Neutrophil (primary cell): ENCODE measurements at regions not wholly inside any gene's neighbourhood (a gene's known extent, or its start where the extent isn't known, plus 50 kb on each side); places are given as distances from the start of the nearest gene placed in this dataset.

ENCODE experiments used
- H3K27ac ChIP-seq: fragments of 200-600 bp; sonication (generic); 2 replicates; pipeline ENCODE4 v1.5.1; 2016; ENCODE audit warnings: mild to moderate bottlenecking, moderate library complexity
- H3K27me3 ChIP-seq: fragments of 200-600 bp; sonication (generic); 2 replicates; pipeline ENCODE4 v1.6.0; 2016; ENCODE audit warnings: mild to moderate bottlenecking
- H3K36me3 ChIP-seq: fragments of 200-600 bp; sonication (generic); 2 replicates; pipeline ENCODE4 v1.5.1; 2017
- H3K4me1 ChIP-seq, 2 experiments: fragments of 200-600 bp in 1 of 2; sonication (generic) in 1 of 2; 1 replicate in 1 of 2; 2 replicates in 1 of 2; pipeline versions ENCODE4 v1.5.1 to v1.6.1; 2013 to 2016; ENCODE audit warnings: low read depth in 1 of 2, low read length in 1 of 2, mild to moderate bottlenecking in 1 of 2, moderate library complexity in 1 of 2; ENCODE audit not compliant: control insufficient read depth in 1 of 2, insufficient read depth in 1 of 2
- H3K4me3 ChIP-seq, 2 experiments: fragments of 200-600 bp in 1 of 2; sonication (generic) in 1 of 2; 1 replicate in 1 of 2; 2 replicates in 1 of 2; pipeline ENCODE4 v1.5.1; 2013 to 2016; ENCODE audit warnings: low read depth in 1 of 2, low read length in 1 of 2, mild to moderate bottlenecking in 1 of 2, moderate library complexity in 1 of 2
- H3K9me3 ChIP-seq: fragments of 200-600 bp; sonication (generic); 2 replicates; pipeline ENCODE4 v1.5.1; 2016
- TF ChIP-seq, protein P1 (sequence below): fragments of 200-600 bp; sonication (generic); IDR thresholded peaks from 2 replicates; pipeline ENCODE4 v1.5.1; 2016; ENCODE audit warnings: antibody characterized with exemption

- H3K27ac ChIP-seq: no peak overlapping the region
- H3K4me1 ChIP-seq: peaks cover 10 to 18% of the 10 kb centered on the region in 2 experiments
- no peaks in the 10 kb centered on the region for H3K36me3 ChIP-seq
- TF ChIP-seq, protein P1, sequence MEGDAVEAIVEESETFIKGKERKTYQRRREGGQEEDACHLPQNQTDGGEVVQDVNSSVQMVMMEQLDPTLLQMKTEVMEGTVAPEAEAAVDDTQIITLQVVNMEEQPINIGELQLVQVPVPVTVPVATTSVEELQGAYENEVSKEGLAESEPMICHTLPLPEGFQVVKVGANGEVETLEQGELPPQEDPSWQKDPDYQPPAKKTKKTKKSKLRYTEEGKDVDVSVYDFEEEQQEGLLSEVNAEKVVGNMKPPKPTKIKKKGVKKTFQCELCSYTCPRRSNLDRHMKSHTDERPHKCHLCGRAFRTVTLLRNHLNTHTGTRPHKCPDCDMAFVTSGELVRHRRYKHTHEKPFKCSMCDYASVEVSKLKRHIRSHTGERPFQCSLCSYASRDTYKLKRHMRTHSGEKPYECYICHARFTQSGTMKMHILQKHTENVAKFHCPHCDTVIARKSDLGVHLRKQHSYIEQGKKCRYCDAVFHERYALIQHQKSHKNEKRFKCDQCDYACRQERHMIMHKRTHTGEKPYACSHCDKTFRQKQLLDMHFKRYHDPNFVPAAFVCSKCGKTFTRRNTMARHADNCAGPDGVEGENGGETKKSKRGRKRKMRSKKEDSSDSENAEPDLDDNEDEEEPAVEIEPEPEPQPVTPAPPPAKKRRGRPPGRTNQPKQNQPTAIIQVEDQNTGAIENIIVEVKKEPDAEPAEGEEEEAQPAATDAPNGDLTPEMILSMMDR: no peak
- H3K4me3 ChIP-seq: no peak overlapping the region
- peaks cover 33% of the 10 kb centered on the region for H3K27me3 ChIP-seq
- no peaks in the 10 kb centered on the region for H3K9me3 ChIP-seq
Observed at GRCh38 chr22:49128874-49129273, 698.8 kb downstream of the BRD1 start.

DNA sequence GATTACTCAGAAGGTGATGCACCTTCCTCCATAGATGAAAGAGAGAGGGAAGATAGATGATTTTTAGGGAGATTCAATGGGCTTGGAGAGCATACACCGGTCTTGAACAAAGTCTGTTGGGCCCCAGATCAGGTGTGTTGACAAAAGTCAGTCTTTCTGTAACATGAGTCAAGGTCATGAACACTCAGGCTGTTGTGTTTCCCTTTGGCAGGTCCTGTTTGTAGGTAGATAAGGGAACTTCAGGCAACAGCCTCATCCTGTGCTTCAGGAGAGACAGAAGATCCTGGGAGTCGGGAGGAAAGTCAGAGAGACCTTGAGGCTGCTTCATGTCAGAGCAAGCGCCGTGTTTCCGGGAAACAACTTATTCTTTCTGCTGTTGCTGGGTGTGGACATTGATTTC, 703.1 kb downstream of the BRD1 start:
- TF ChIP-seq, protein P1: no peak
- Histone ChIP-seq H3K27me3 (no peaks in the 10 kb centered on the region), H3K4me1 (peaks cover 13 to 23% of the 10 kb centered on the region in 2 experiments), H3K9me3 (no peaks in the 10 kb centered on the region), H3K36me3 (no peaks in the 10 kb centered on the region), H3K27ac (no peak overlapping the region), H3K4me3 (no peak overlapping the region)

DNA sequence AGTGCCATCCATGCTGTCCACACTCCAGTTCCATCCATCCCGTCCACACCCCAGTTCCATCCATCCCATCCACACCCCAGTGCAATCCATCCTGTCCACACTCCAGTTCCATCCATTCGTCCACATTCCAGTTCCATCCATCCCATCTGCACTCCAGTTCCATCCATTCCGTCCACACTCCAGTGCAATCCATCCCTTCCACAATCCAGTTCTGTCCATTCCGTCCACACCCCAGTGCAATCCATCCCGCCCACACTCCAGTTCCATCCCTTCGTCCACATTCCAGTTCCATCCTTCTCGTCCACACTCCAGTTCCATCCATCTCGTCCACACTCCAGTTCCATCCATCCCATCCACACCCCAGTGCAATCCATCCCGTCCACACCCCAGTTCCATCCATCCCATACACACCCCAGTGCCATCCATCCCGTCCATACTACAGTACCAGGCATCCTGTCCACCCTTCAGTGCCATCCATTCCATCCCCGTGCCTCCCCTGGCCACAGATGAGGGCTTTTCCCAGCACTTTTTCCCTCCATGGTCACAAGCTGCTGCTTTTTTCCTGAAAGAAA, 704.0 kb downstream of the BRD1 start:
- Histone ChIP-seq H3K27ac (no peak overlapping the region), H3K4me3 (no peak overlapping the region), H3K4me1 (peaks cover 13 to 23% of the 10 kb centered on the region in 2 experiments), H3K9me3 (no peaks in the 10 kb centered on the region), H3K36me3 (no peaks in the 10 kb centered on the region), H3K27me3 (no peaks in the 10 kb centered on the region)
- TF ChIP-seq, protein P1: no peak

DNA sequence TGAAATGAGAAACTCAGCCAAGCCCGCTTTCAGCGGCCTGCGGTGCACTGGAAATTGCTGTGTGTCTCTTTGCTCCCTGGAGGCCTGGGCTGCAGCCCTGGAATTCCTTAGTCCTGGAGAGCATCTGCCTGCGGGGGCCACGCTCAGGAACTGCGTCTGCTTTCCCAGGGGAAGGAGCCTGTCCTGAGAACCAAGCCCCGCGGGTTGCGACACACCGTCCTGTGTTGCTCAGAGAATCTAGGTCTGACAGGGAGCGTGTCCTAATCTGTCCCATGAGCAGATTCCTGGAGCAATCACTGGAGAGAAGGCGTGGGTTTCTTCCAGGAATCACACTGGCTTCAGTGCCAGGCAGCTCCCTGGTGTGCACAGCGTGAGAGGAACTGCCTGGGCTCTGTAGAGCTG, 708.1 kb downstream of the BRD1 start:
- H3K27ac ChIP-seq: no peak overlapping the region
- H3K4me3 ChIP-seq: no peak overlapping the region
- H3K27me3 ChIP-seq: no peaks in the 10 kb centered on the region
- H3K4me1 ChIP-seq: peaks cover 6 to 10% of the 10 kb centered on the region in 2 experiments
- TF ChIP-seq, protein P1: no peak
- no peaks in the 10 kb centered on the region for H3K9me3 ChIP-seq
- no peaks in the 10 kb centered on the region for H3K36me3 ChIP-seq

DNA sequence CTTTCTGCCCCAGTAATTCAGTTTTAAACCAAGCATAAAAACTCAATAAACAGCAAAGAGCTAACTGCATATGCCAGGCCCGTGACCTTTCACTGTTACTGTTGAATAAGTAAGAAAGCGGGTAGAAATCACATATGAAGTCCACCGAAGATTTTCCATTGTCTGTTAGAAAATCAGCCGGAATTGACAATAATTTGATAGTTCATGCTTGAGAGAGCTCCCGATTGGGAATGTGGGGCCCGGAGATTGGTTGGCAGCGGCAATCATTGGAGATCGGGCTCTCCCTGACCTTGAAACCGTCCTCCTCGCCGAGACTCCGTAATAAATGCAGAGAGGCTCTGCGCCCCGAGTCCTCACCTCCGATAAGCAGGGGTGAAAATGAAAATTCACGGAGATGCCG, 709.6 kb downstream of the BRD1 start:
- no peaks in the 10 kb centered on the region for H3K4me1 ChIP-seq
- H3K36me3 ChIP-seq: no peaks in the 10 kb centered on the region
- H3K27me3 ChIP-seq: no peaks in the 10 kb centered on the region
- TF ChIP-seq, protein P1: no peak
- no peak overlapping the region for H3K4me3 ChIP-seq
- no peaks in the 10 kb centered on the region for H3K9me3 ChIP-seq
- H3K27ac ChIP-seq: no peak overlapping the region

GRCh38 chr22:49117486-49117885, 710.2 kb downstream of the BRD1 start:
- TF ChIP-seq, protein P1: no peak
- Histone ChIP-seq H3K36me3 (no peaks in the 10 kb centered on the region), H3K27ac (no peak overlapping the region), H3K4me3 (no peak overlapping the region), H3K27me3 (no peaks in the 10 kb centered on the region), H3K9me3 (no peaks in the 10 kb centered on the region), H3K4me1 (no peaks in the 10 kb centered on the region)
